HepG2 (cell line): ENCODE measurements at regions not wholly inside any gene's neighbourhood (a gene's known extent, or its start where the extent isn't known, plus 50 kb on each side); places are given as distances from the start of the nearest gene placed in this dataset.

Experiments
- ATM ChIP-seq: fragments of 450-650 bp; IDR thresholded peaks from 2 replicates; pipeline ENCODE4 v1.7.1; 2017; ENCODE audit warnings: mild to moderate bottlenecking, borderline replicate concordance
- CTCF ChIP-seq: sonication (generic); formaldehyde crosslinking; IDR thresholded peaks from 2 replicates; pipeline ENCODE4 v1.5.0; 2020; ENCODE audit warnings: mild to moderate bottlenecking, missing genetic modification reagents, moderate library complexity
- EHMT2 ChIP-seq: fragments of 200-600 bp; sonication (generic); IDR thresholded peaks from 2 replicates; pipeline ENCODE4 v1.7.0; 2017; ENCODE audit warnings: antibody characterized with exemption, low read depth, low read length, borderline replicate concordance
- KDM3A ChIP-seq: IDR thresholded peaks from 2 replicates; pipeline ENCODE4 v1.6.1; 2018; ENCODE audit warnings: low read depth, missing compliant biosample characterization
- NCOR1 ChIP-seq: fragments of 200-600 bp; sonication (generic); IDR thresholded peaks from 2 replicates; pipeline ENCODE4 v1.7.0; 2017; ENCODE audit warnings: antibody characterized with exemption, low read length, borderline replicate concordance
- PRDM15 ChIP-seq: sonication (generic); formaldehyde crosslinking; IDR thresholded peaks from 2 replicates; pipeline ENCODE4 v1.4.0; 2020; ENCODE audit warnings: missing genetic modification reagents
- ZFP91 ChIP-seq: sonication (generic); formaldehyde crosslinking; IDR thresholded peaks from 2 replicates; pipeline ENCODE4 v1.9.0; 2022; ENCODE audit warnings: missing genetic modification reagents, mild to moderate bottlenecking, borderline replicate concordance
- ZNF354B ChIP-seq: sonication (generic); formaldehyde crosslinking; IDR thresholded peaks from 2 replicates; pipeline ENCODE4 v1.8.0; 2022; ENCODE audit warnings: mild to moderate bottlenecking, missing genetic modification reagents
- ZNF678 ChIP-seq: sonication (generic); formaldehyde crosslinking; IDR thresholded peaks from 2 replicates; pipeline ENCODE4 v1.4.0; 2020; ENCODE audit warnings: mild to moderate bottlenecking, missing genetic modification reagents
- ZNF746 ChIP-seq: sonication (generic); formaldehyde crosslinking; IDR thresholded peaks from 2 replicates; pipeline ENCODE4 v1.8.0; 2022; ENCODE audit warnings: mild to moderate bottlenecking, missing genetic modification reagents
- ZNF788 ChIP-seq: sonication (generic); formaldehyde crosslinking; IDR thresholded peaks from 2 replicates; pipeline ENCODE4 v1.5.0; 2020; ENCODE audit warnings: mild to moderate bottlenecking, missing genetic modification reagents, borderline replicate concordance
- TF ChIP-seq, protein P1 (sequence below): sonication (generic); formaldehyde crosslinking; IDR thresholded peaks from 2 replicates; pipeline ENCODE4 v1.4.0; 2020; ENCODE audit warnings: mild to moderate bottlenecking, missing genetic modification reagents

DNA sequence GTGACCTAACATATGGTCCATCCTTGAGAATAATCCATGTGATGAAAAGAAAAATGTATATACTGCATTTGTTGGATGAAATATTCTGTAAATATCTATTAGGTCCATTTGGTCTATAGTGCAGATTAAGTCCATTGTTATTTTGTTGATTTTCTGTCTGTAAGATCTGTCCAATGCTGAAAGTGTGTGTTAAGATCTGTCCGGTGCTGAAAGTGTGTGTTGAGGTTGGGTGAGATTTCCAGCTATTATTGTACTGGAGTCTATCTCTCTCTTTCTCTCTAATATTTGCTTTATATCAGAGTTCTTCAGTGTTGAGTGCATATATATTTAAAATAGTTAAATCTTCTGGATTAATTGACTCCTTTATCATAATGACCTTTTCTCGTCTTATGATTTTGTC lies 828.8 kb upstream of the CRIM1 start:
- TF ChIP-seq ZNF354B (CRISPR knock-in tag) (no peak), CTCF (CRISPR knock-in tag) (no peak), ATM (no peak), NCOR1 (no peak), PRDM15 (CRISPR knock-in tag) (no peak), ZNF678 (CRISPR knock-in tag) (no peak), ZNF788 (no peak), EHMT2 (no peak), ZFP91 (CRISPR knock-in tag) (no peak), ZNF746 (CRISPR knock-in tag) (no peak), KDM3A (CRISPR knock-in tag) (no peak)
- TF ChIP-seq, protein P1, sequence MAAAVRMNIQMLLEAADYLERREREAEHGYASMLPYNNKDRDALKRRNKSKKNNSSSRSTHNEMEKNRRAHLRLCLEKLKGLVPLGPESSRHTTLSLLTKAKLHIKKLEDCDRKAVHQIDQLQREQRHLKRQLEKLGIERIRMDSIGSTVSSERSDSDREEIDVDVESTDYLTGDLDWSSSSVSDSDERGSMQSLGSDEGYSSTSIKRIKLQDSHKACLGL (CRISPR knock-in tag), result no peak
